K562 (cell line): ENCODE measurements at regions not wholly inside any gene's neighbourhood (a gene's known extent, or its start where the extent isn't known, plus 50 kb on each side); places are given as distances from the start of the nearest gene placed in this dataset.
A peak's percentile ranks its signal among the peaks of the same experiment; 100 is the strongest.

ENCODE experiments used
- ATAC-seq: fragments of 200-7000 bp; cut with Tn5 transposase; 3 replicates; pipeline ENCODE4 v1.9.1; 2020; ENCODE audit warnings: moderate library complexity
- BruUV-seq: library from RNA; stranded (reverse); fragments of 400-500 nt; replicated peaks from 2 replicates; lab custom pipeline; 2021; lab: Mats Ljungman, UMichigan
- CTCF ChIA-PET: fragments of 300-600 bp; formaldehyde crosslinking; extraction: SDS; loops from one replicate; lab custom pipeline; 2021; ENCODE audit warnings: low intra/inter-chr PET ratio; lab: Yijun Ruan, JAX
- POLR2A ChIA-PET: fragments of 300-600, 350-650 bp; sonication (Branson Sonifier 250); formaldehyde crosslinking; extraction: SDS; loops from one replicate; lab custom pipeline; 2021; ENCODE audit warnings: antibody characterized with exemption, inconsistent platforms; lab: Yijun Ruan, JAX
- DNase-seq, 4 experiments: peaks; one replicate each; pipeline versions ENCODE4 v3.0.0 to v3.0.0-alpha.2; 2011 to 2018; ENCODE audit warnings: low spot score in 3 of 4, mixed read lengths in 3 of 4; ENCODE audit errors: extremely low read depth in 1 of 4
- FAIRE-seq: peaks from 2 replicates; lab custom pipeline; 2011; peaks lifted over from hg19 to GRCh38; lab: Jason Lieb, UNC
- H2AFZ ChIP-seq: 2 replicates; pipeline ENCODE4 v1.6.0; 2011; ENCODE audit warnings: low read depth, low read length, control low read depth, inconsistent platforms
- H3K27ac ChIP-seq: fragments of 200-600 bp; 3 replicates; pipeline ENCODE4 v1.8.0; 2011; ENCODE audit warnings: low read depth, mild to moderate bottlenecking, control low read depth, inconsistent platforms, low read length, moderate library complexity, mixed read lengths; ENCODE audit errors: extremely low read depth
- H3K27me3 ChIP-seq, 2 experiments: fragments of 300-600 bp in 1 of 2; 2 replicates in 1 of 2; 3 replicates in 1 of 2; pipeline versions ENCODE4 v1.6.0 to v1.8.0; 2011; ENCODE audit warnings: inconsistent platforms in 2 of 2, low read length in 2 of 2, mild to moderate bottlenecking in 1 of 2, mixed read lengths in 1 of 2, moderate library complexity in 1 of 2; ENCODE audit not compliant: control insufficient read depth in 2 of 2, insufficient read depth in 2 of 2
- H3K36me3 ChIP-seq: fragments of 300-600 bp; 3 replicates; pipeline ENCODE4 v1.8.0; 2011; ENCODE audit warnings: mild to moderate bottlenecking, low read length, inconsistent platforms; ENCODE audit not compliant: control insufficient read depth, insufficient read depth
- H3K4me1 ChIP-seq, 2 experiments: fragments of 200-600 bp in 1 of 2; replicated peaks in 1 of 2; 2 replicates in 1 of 2; 3 replicates in 1 of 2; pipeline versions ENCODE4 v1.5.1 to v1.8.0; 2011; ENCODE audit warnings: inconsistent platforms in 2 of 2, low read length in 2 of 2, mild to moderate bottlenecking in 1 of 2, mixed read lengths in 1 of 2, moderate library complexity in 1 of 2; ENCODE audit not compliant: control insufficient read depth in 2 of 2, insufficient read depth in 2 of 2
- H3K4me2 ChIP-seq: 2 replicates; pipeline ENCODE4 v1.6.1; 2011; ENCODE audit warnings: low read length, control low read depth, inconsistent platforms, mixed read lengths; ENCODE audit not compliant: insufficient read depth
- H3K4me3 ChIP-seq: fragments of 200-600 bp; sonication (generic), shearing (Covaris generic); 2 replicates; pipeline ENCODE4 v1.5.1; 2016; ENCODE audit warnings: control low read depth, inconsistent platforms
- H3K79me2 ChIP-seq: fragments of 200-600 bp; 3 replicates; pipeline ENCODE4 v1.8.0; 2011; ENCODE audit warnings: low read length, inconsistent platforms; ENCODE audit not compliant: control insufficient read depth, insufficient read depth
- H3K9ac ChIP-seq, 2 experiments: 2 replicates each; pipeline versions ENCODE4 v1.6.0 to v1.6.1; 2011; ENCODE audit warnings: low read depth in 2 of 2, low read length in 2 of 2, control low read depth in 1 of 2, inconsistent platforms in 1 of 2, mild to moderate bottlenecking in 1 of 2, mixed read lengths in 1 of 2; ENCODE audit not compliant: insufficient read depth in 1 of 2
- H3K9me1 ChIP-seq: one replicate; pipeline ENCODE4 v1.6.0; 2011; ENCODE audit warnings: inconsistent platforms, mild to moderate bottlenecking, low read length, moderate library complexity; ENCODE audit not compliant: control insufficient read depth, insufficient read depth
- H3K9me3 ChIP-seq: replicated peaks from 2 replicates; pipeline ENCODE4 v1.5.1; 2011; ENCODE audit warnings: low read depth, low read length, inconsistent platforms; ENCODE audit not compliant: control insufficient read depth, insufficient read depth
- H4K20me1 ChIP-seq: replicated peaks from 2 replicates; pipeline ENCODE4 v1.6.1; 2011; ENCODE audit warnings: low read length, inconsistent platforms, mixed read lengths; ENCODE audit not compliant: control insufficient read depth, insufficient read depth
- BACH1 ChIP-seq: fragments of 200-800 bp; sonication (Bioruptor generic); IDR thresholded peaks from 2 replicates; pipeline ENCODE4 v1.6.1; 2016; ENCODE audit warnings: missing genetic modification characterization, missing compliant biosample characterization
- HNRNPUL1 ChIP-seq: fragments of 200-400 bp; formaldehyde crosslinking; IDR thresholded peaks from 2 replicates; pipeline ENCODE4 v1.6.1; 2017; ENCODE audit warnings: low read length
- OTX1 ChIP-seq: fragments of 450-650 bp; formaldehyde crosslinking; IDR thresholded peaks from 2 replicates; pipeline ENCODE4 v1.4.0; 2022; ENCODE audit warnings: mild to moderate bottlenecking
- SUPT5H ChIP-seq: fragments of 450-650 bp; IDR thresholded peaks from 2 replicates; pipeline ENCODE4 v1.6.1; 2016
- TEAD1 ChIP-seq, 2 experiments: fragments of 450-650 bp in 1 of 2; sonication (generic) in 1 of 2; formaldehyde crosslinking; IDR thresholded peaks; 2 replicates each; pipeline versions ENCODE4 v1.4.0 to v1.8.0; 2020 to 2022; ENCODE audit warnings: mild to moderate bottlenecking in 2 of 2, missing genetic modification reagents in 1 of 2
- ZFP36 ChIP-seq: fragments of 150-350 bp; IDR thresholded peaks from 2 replicates; pipeline ENCODE4 v1.6.1; 2018; ENCODE audit warnings: low read length, low read depth; ENCODE audit not compliant: partially characterized antibody
- ZNF436 ChIP-seq: fragments of 250-450, 450-650 bp; sonication (Bioruptor Pico); formaldehyde crosslinking; IDR thresholded peaks from 2 replicates; pipeline ENCODE4 v1.7.0; 2020; ENCODE audit warnings: mild to moderate bottlenecking
- WGBS: fragments of 100-300 bp; shearing (Covaris generic); methylation state at CpG from one replicate; pipeline ENCODE4 v1.1.6; 2016; ENCODE audit warnings: low coverage, mixed read lengths; ENCODE audit not compliant: insufficient coverage; ENCODE audit errors: missing lambda C conversion rate; 5-methylcytosine and 5-hydroxymethylcytosine counted together
- in situ Hi-C: fragments of 300-500 bp; cut with MboI; formaldehyde crosslinking; loops from 4 replicates; pipeline ENCODE4 v1.15.0; 2018; ENCODE audit warnings: inconsistent platforms, mixed read lengths
- intact Hi-C: fragments of 100-400 bp; cut with micrococcal nuclease; formaldehyde crosslinking; loops from 2 replicates; pipeline ENCODE4 v1.14.2; 2022
- TF ChIP-seq, protein P1 (sequence below): fragments of 250-450 bp; sonication (Bioruptor Pico); IDR thresholded peaks from 2 replicates; pipeline ENCODE4 v1.5.0; 2020; ENCODE audit warnings: mild to moderate bottlenecking
- TF ChIP-seq, protein P2 (sequence below): IDR thresholded peaks from 2 replicates; pipeline ENCODE4 v1.6.1; 2014; ENCODE audit warnings: antibody characterized with exemption

DNA sequence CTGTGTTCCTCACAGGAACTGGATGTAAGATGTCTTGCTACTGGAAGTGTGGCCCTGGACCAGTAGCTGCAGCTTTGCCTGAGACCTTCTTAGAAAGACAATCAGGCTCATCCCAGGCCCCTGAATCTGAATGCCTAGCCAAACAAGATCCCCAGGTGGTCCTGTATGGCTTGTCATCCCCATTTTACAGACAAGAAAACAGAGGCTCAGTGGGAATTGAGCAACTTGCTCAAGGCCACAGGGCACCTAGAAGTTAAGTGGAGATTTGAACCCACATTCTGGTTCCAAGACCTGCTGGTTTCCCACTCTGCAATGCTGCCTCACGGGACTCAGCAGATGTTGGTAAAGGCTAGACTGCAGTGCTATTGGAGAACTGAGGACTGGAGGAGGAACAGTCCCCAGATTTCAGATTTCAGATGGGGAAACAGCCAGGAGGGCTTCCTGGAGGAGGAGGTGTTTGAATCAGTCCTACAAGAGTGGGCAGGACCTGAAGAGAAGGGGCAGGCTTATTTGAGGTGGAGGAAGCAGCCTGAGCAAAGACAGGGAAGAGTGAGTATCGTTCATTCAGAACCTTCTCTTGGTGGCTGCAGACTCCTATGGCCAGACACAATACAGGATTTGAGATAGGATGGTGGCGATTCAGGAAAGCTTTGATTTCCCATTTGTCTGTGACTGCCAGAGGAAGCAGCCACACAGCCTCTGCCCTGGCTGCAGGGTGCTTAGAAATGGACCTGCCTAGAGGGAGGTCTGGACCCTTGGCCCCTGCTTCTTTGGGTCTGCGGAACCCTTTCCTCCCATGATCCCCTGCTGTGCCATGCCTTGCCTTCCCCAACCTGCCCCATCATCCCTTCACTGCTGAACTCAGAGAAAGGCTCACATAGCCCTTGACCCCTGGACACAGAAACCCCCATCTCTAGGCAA lies 233.4 kb upstream of the NLRP1 start:
- peak; percentile 86 for TF ChIP-seq ZFP36
- TF ChIP-seq, protein P1, sequence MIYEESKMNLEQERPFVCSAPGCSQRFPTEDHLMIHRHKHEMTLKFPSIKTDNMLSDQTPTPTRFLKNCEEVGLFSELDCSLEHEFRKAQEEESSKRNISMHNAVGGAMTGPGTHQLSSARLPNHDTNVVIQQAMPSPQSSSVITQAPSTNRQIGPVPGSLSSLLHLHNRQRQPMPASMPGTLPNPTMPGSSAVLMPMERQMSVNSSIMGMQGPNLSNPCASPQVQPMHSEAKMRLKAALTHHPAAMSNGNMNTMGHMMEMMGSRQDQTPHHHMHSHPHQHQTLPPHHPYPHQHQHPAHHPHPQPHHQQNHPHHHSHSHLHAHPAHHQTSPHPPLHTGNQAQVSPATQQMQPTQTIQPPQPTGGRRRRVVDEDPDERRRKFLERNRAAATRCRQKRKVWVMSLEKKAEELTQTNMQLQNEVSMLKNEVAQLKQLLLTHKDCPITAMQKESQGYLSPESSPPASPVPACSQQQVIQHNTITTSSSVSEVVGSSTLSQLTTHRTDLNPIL (CRISPR knock-in tag), result no peak
- no peaks in the 10 kb centered on the region for H3K36me3 ChIP-seq
- no peaks in the 10 kb centered on the region for H3K4me1 ChIP-seq
- H3K9ac ChIP-seq, result no peak overlapping the region
- BruUV-seq, result no TSS peak
- intact Hi-C loops, result no loop called here
- H3K79me2 ChIP-seq, result no peaks in the 10 kb centered on the region
- no peaks in the 10 kb centered on the region for H3K9me1 ChIP-seq
- H3K27ac ChIP-seq, result no peak overlapping the region
- ATAC-seq, result no peak
- CTCF ChIA-PET, result no interaction called here
- no peak overlapping the region for H2AFZ ChIP-seq
- FAIRE-seq, result no peak
- WGBS, result 0% methylated on average over 3 of the region's 4 CpGs
- POLR2A ChIA-PET, result no interaction called here
- H3K4me3 ChIP-seq, result no peak overlapping the region
- no peaks in the 10 kb centered on the region for H3K9me3 ChIP-seq
- no peaks in the 10 kb centered on the region for H4K20me1 ChIP-seq
- H3K4me2 ChIP-seq, result no peak overlapping the region
- DNase-seq, result no peak
- in situ Hi-C loops, result no loop called here
- peaks cover 0 to 6% of the 10 kb centered on the region in 2 experiments; a peak in 1 of 5 replicates for H3K27me3 ChIP-seq

DNA sequence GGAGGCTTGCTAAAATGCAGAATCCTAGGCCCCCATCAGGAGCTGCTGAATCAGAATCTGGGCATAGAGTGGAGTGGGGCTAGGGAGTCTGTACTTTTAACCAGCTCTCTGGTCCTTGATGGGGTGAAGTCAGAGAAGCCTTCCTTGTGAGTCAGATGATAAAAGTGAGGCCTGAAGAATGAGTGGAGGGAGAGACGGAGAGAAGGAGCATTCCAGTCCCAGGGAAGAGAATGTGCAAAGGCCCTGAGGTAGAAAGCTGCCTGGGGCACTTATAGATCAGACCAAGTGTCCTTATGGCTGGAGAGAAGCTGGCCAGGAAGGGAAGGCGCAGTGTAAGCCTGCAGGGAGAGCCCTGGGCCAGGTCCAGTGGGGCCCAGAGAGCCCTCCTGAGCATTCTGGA lies 235.1 kb upstream of the NLRP1 start:
- in situ Hi-C loops (no loop called here), intact Hi-C loops (no loop called here)
- Histone ChIP-seq H3K9me3 (no peaks in the 10 kb centered on the region), H3K4me2 (no peak overlapping the region), H4K20me1 (no peaks in the 10 kb centered on the region), H3K36me3 (no peaks in the 10 kb centered on the region), H3K4me1 (no peaks in the 10 kb centered on the region), H3K27me3 (peaks cover 0 to 7% of the 10 kb centered on the region in 2 experiments; a peak in 1 of 5 replicates), H3K27ac (no peak overlapping the region), H3K9ac (no peak overlapping the region), H3K4me3 (no peak overlapping the region), H3K9me1 (no peaks in the 10 kb centered on the region), H3K79me2 (no peaks in the 10 kb centered on the region), H2AFZ (no peak overlapping the region)
- 0% methylated on average over 2 of the region's 2 CpGs for WGBS
- no peak for DNase-seq
- CTCF ChIA-PET, result no interaction called here
- POLR2A ChIA-PET, result no interaction called here
- FAIRE-seq, result no peak
- ATAC-seq, result no peak
- no TSS peak for BruUV-seq
- TF ChIP-seq BACH1 (no peak), ZNF436 (CRISPR knock-in tag) (no peak), HNRNPUL1 (no peak), TEAD1 (CRISPR knock-in tag; IDR thresholded peaks at IDR 0.05) (no peak), SUPT5H (no peak), OTX1 (CRISPR knock-in tag) (no peak)
- TF ChIP-seq, protein P2, sequence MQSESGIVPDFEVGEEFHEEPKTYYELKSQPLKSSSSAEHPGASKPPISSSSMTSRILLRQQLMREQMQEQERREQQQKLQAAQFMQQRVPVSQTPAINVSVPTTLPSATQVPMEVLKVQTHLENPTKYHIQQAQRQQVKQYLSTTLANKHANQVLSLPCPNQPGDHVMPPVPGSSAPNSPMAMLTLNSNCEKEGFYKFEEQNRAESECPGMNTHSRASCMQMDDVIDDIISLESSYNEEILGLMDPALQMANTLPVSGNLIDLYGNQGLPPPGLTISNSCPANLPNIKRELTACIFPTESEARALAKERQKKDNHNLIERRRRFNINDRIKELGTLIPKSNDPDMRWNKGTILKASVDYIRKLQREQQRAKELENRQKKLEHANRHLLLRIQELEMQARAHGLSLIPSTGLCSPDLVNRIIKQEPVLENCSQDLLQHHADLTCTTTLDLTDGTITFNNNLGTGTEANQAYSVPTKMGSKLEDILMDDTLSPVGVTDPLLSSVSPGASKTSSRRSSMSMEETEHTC, result no peak
